Hepatocyte (in vitro differentiated cells): ENCODE measurements at regions not wholly inside any gene's neighbourhood (a gene's known extent, or its start where the extent isn't known, plus 50 kb on each side); places are given as distances from the start of the nearest gene placed in this dataset.
A peak's percentile ranks its signal among the peaks of the same experiment; 100 is the strongest.

Source experiments
- DNase-seq: peaks from one replicate; pipeline ENCODE4 v3.0.0-alpha.2; 2016; ENCODE audit warnings: low spot score
- H2AFZ ChIP-seq: fragments of 200-600 bp; sonication (generic); 2 replicates; pipeline ENCODE4 v1.6.0; 2016; ENCODE audit warnings: antibody characterized with exemption, mild to moderate bottlenecking
- H3K27ac ChIP-seq: fragments of 200-600 bp; sonication (generic); 2 replicates; pipeline ENCODE4 v1.5.1; 2016; ENCODE audit warnings: mild to moderate bottlenecking
- H3K27me3 ChIP-seq: fragments of 200-600 bp; sonication (generic); 2 replicates; pipeline ENCODE4 v1.6.1; 2016
- H3K36me3 ChIP-seq: fragments of 200-600 bp; sonication (generic); replicated peaks from 2 replicates; pipeline ENCODE4 v1.5.1; 2016; ENCODE audit warnings: low read depth; ENCODE audit not compliant: insufficient read depth
- H3K4me1 ChIP-seq: fragments of 200-600 bp; sonication (generic); 2 replicates; pipeline ENCODE4 v1.5.1; 2016; ENCODE audit warnings: mild to moderate bottlenecking, moderate library complexity; ENCODE audit not compliant: insufficient read depth
- H3K4me2 ChIP-seq: fragments of 200-600 bp; sonication (generic); 2 replicates; pipeline ENCODE4 v1.6.0; 2016
- H3K4me3 ChIP-seq: fragments of 200-600 bp; sonication (generic); 2 replicates; pipeline ENCODE4 v1.5.1; 2016; ENCODE audit warnings: mild to moderate bottlenecking
- H3K79me2 ChIP-seq: fragments of 200-600 bp; sonication (generic); 2 replicates; pipeline ENCODE4 v1.6.0; 2017; ENCODE audit warnings: mild to moderate bottlenecking
- H3K9me2 ChIP-seq: fragments of 200-600 bp; sonication (generic); replicated peaks from 2 replicates; pipeline ENCODE4 v1.6.0; 2017; ENCODE audit warnings: mild to moderate bottlenecking; ENCODE audit not compliant: insufficient read depth
- H3K9me3 ChIP-seq: fragments of 200-600 bp; sonication (generic); 2 replicates; pipeline ENCODE4 v1.5.1; 2016; ENCODE audit warnings: low read depth, mild to moderate bottlenecking
- H4K20me1 ChIP-seq: fragments of 200-600 bp; sonication (generic); 2 replicates; pipeline ENCODE4 v1.6.0; 2016; ENCODE audit warnings: mild to moderate bottlenecking; ENCODE audit not compliant: insufficient read depth, poor library complexity, severe bottlenecking
- CTCF ChIP-seq: fragments of 200-600 bp; sonication (generic); IDR thresholded peaks from 2 replicates; pipeline ENCODE4 v1.5.1; 2016; ENCODE audit warnings: antibody characterized with exemption, mild to moderate bottlenecking; ENCODE audit not compliant: poor library complexity
- EZH2 ChIP-seq: fragments of 200-600 bp; sonication (generic); IDR thresholded peaks from 2 replicates; pipeline ENCODE4 v1.6.1; 2016; ENCODE audit warnings: antibody characterized with exemption, mild to moderate bottlenecking, borderline replicate concordance
- EZH2phosphoT487 ChIP-seq: fragments of 200-600 bp; sonication (generic); IDR thresholded peaks from one replicate; pipeline ENCODE4 v1.6.1; 2018; ENCODE audit warnings: antibody characterized with exemption, mild to moderate bottlenecking, low read depth, moderate library complexity; ENCODE audit not compliant: unreplicated experiment, severe bottlenecking
- WGBS: methylation state at CpG from one replicate; pipeline ENCODE4 v1.1.6; 2016; ENCODE audit warnings: low lambda C conversion rate; ENCODE audit errors: missing lambda C conversion rate; 5-methylcytosine and 5-hydroxymethylcytosine counted together

GRCh38 chr3:56921573-56922453 is 120.1 kb upstream of the ARHGEF3 start:
- peak overlapping the region; percentile 66 for H3K4me2 ChIP-seq
- no peaks in the 10 kb centered on the region for H3K79me2 ChIP-seq

GRCh38 chr3:56919797-56920195 is 118.0 kb upstream of the ARHGEF3 start:
- no peak overlapping the region for H3K4me2 ChIP-seq
- no peak for TF ChIP-seq CTCF
- no peak for TF ChIP-seq EZH2
- TF ChIP-seq EZH2phosphoT487, result no peak
- no peaks in the 10 kb centered on the region for H4K20me1 ChIP-seq
- peaks cover 27% of the 10 kb centered on the region for H3K4me1 ChIP-seq
- no peak overlapping the region for H3K4me3 ChIP-seq
- no peaks in the 10 kb centered on the region for H3K9me2 ChIP-seq
- no peaks in the 10 kb centered on the region for H3K9me3 ChIP-seq
- no peak for DNase-seq
- H3K79me2 ChIP-seq, result no peaks in the 10 kb centered on the region
- H3K27ac ChIP-seq, result no peak overlapping the region
- no peaks in the 10 kb centered on the region for H3K27me3 ChIP-seq
- no peak overlapping the region for H2AFZ ChIP-seq
- 74% methylated on average over 4 of the region's 4 CpGs for WGBS
- no peaks in the 10 kb centered on the region for H3K36me3 ChIP-seq

More at GRCh38 chr3:56921573-56922453, 120.1 kb upstream of the ARHGEF3 start:
- Histone ChIP-seq H3K27me3 (no peaks in the 10 kb centered on the region), H2AFZ (no peak overlapping the region), H4K20me1 (no peaks in the 10 kb centered on the region), H3K27ac (peak overlapping the region; percentile 61), H3K4me1 (peaks cover 29% of the 10 kb centered on the region), H3K4me3 (no peak overlapping the region), H3K36me3 (no peaks in the 10 kb centered on the region), H3K9me2 (no peaks in the 10 kb centered on the region), H3K9me3 (no peaks in the 10 kb centered on the region)
- peak; percentile 38 for DNase-seq
- WGBS, result 53% methylated on average over 7 of the region's 7 CpGs
- TF ChIP-seq CTCF (no peak), EZH2 (no peak), EZH2phosphoT487 (no peak)

DNA sequence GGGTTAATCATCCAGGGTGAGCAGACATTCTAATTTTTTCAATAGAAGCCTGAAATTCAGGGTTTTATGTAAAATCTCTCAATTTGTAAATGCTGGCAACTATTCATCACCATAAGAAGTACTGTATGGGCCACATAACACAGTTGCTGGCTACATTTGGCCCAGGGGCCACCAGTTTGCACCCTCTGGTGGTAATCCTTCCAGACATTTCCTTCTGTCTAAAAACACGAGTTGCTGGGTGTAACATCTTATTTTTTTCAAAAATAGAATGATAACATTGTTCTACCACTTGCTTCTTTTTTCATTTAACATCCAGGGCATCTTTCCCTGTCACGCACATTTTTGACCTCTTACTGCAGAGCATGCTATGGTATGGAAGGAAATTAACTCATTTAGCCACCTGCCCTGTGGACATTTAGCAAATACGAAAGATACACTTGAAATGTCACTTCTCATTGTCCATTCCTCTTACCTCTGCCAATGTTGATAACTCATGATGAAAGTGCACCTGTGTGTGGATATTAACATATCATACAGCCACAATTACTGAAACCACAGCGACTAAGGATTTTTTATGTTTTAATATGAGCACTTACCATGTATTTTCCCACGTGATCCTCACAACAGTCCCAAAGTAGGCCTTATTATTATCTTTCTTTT is 117.5 kb upstream of the ARHGEF3 start:
- Histone ChIP-seq H4K20me1 (no peaks in the 10 kb centered on the region), H2AFZ (no peak overlapping the region), H3K27ac (no peak overlapping the region), H3K4me3 (no peak overlapping the region), H3K36me3 (no peaks in the 10 kb centered on the region), H3K9me2 (no peaks in the 10 kb centered on the region), H3K4me1 (peaks cover 26% of the 10 kb centered on the region), H3K27me3 (no peaks in the 10 kb centered on the region), H3K9me3 (no peaks in the 10 kb centered on the region), H3K79me2 (no peaks in the 10 kb centered on the region), H3K4me2 (no peak overlapping the region)
- 92% methylated on average over 5 of the region's 5 CpGs for WGBS
- TF ChIP-seq CTCF (no peak), EZH2 (no peak), EZH2phosphoT487 (no peak)
- DNase-seq, result no peak
